Stimulated activated CD4-positive, alpha-beta T cell treated with anti-CD3 and anti-CD28 coated beads, Interleukin-2, amount 100 ng/mL, for 4 hours (primary cell): ENCODE measurements at regions not wholly inside any gene's neighbourhood (a gene's known extent, or its start where the extent isn't known, plus 50 kb on each side); places are given as distances from the start of the nearest gene placed in this dataset.
"Not testable (repeated sequence)": the region's sequence is repeated elsewhere in the genome, so short reads cannot be mapped to it uniquely, and the experiment has no call there.

Experiments
- DNase-seq: peaks from one replicate; pipeline ENCODE4 v3.0.0-alpha.2; 2020; ENCODE audit warnings: low read depth

DNA sequence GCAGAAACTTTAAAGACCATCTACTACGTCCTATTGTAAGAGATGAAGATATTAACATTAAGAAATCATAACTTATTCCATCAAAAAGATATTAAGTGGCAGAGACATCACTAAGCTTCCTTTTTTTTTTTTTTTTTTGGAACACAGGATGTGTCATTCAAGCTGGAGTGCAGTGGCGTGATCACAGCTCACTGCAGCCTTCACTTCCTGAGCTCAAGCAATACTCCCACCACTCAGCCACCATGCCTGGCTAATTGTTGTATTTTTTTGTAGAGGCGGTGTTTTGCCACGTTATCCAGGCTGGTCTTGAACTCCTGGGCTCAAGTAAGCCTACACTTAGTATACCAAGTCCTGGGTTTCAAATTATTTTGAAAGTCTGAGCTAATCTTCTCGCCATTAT lies 169.7 kb upstream of the KCTD7 start:
- not testable (repeated sequence) for DNase-seq

DNA sequence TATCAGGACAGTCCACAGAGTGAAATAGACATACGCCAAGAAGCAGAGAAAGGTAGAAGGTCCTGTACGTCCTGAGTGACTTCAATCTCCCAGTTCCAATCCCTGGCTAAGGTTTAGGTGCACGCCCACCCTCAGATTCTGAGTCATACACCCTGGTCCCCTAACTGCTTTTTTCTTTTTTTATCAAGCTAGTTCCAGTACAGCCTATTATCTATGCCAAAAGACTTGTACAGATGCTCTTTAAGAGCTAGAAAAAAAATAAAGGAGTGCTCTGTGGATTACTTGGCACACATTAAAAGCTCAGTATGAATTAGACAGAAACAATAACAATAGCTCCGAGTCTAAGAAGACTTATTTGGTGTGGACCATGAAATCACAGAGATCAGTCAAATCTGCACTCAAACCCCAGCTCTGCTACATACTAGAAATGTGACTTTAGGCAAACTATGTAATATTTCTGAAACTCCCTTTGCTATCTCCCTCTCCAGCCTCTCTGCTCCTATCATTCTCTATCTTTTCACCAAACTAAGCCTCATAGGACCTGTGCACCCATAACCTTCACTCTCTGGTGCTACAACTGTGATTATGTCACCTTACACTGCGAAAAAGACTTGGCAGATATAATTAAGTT lies 168.8 kb upstream of the KCTD7 start:
- DNase-seq: not testable (repeated sequence)

DNA sequence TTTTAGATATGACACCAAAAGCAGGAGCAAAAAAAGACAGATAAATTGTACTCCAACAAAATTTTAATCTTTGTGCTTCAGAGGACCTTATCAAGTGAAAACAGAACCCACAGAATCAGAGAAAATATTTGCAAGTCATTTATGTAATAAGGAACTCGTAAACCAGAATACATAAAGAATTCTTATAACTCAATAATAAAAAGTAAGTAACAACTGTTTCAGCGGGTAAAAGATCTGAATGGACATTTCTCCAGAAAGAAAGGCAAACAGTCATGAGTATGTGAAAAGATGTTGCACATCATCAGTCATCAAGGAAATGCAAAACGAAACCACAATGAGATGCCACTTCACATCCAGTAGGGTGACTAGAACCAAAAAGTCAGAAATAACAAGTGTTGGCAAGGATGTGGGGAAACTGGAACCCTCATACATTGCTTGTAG lies 167.7 kb upstream of the KCTD7 start:
- no peak for DNase-seq

DNA sequence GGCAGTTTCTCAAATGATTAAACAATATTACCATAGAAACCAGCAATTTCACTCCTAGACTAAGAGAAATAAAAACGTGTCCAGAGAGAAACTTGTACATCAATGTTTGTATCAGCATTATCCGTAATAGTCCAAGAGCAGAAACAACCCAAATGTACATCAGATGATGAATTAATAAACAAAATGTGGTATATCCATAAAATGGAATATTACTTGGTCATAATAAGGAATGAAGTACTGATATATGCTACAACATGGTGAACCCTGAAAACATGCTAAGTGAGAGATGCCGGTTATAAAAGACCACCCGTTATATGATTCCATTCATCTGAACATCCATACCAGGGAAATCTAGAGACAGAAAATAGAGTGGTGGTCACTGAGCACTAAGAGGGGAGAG lies 167.3 kb upstream of the KCTD7 start:
- DNase-seq: not testable (repeated sequence)

DNA sequence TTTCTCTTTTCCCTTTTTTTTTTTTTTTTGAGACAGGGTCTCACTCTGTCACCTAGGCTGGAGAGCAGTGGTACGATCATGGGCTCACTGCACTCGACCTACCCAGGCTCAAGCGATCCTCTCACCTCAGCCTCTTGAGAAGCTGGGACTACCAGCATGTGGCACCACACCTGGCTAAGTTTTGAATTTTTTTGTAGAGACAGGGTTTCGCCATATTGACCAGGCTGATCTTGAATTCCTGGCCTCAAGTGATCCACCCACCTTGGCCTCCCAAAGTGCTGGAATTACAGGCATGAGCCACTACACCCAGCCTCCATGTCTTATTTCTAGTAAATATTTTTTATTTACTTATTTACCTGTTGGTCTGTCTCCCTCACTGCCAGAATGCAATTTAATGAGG lies 165.8 kb upstream of the KCTD7 start:
- not testable (repeated sequence) for DNase-seq

DNA sequence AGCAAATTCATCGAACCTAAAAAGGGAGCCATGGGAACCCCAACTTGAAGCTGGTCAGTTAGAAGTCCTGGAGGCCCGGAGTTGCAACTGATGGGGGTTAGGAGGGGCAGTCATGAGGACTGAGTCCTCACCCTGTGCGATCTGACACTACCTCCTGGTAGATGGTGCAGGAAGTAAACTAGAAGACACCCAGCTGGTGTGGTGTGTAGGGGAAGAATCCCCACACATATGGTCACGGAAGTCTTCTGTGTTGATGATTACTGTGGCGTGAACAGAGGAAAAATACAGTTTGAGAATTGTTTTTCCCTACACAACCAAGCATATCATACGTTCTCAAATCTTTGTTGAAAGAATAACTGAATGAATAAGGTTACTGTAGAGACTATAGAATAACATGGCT lies 164.6 kb upstream of the KCTD7 start:
- no peak for DNase-seq

DNA sequence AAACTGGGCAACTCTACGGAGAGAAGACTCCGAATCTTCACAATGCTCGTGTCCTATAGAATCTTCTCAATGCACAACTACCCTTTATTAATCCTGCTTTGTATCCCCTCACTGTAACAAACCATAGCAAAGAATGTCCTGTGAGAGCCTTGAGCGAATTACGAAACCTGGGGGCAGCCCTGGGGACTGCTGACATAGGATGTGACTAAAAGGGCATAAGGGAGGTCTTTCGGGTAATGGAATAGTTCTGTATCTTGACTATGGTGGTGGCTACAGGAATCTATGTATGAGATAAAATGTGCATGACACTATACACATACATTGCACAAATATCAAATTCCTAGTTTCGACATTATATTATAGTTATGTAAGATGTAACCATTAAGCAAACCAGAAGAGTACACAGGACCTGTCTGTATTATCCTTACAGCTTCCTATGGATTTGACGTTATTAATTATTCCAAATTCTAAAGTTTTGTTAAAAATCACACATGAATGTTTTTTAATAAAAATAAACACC lies 162.5 kb upstream of the KCTD7 start:
- no peak for DNase-seq

DNA sequence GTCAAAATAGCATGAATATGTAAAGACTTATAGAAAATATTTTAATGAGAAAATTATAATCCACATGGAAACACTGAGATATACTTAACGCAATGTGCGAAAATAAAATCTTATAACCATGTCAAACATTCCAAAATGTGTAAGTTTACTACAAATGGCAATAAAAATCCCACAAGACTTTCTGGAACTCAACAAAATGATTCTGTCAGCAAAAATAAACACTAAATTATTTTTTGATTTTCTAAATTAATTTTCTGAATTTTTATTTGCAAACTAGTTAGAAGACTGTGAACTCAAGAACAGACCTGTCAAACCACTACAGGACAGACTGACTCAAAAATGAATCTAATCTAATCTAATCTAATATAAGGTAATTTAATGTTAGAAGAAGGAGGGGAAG lies 160.8 kb upstream of the KCTD7 start:
- DNase-seq: no peak

DNA sequence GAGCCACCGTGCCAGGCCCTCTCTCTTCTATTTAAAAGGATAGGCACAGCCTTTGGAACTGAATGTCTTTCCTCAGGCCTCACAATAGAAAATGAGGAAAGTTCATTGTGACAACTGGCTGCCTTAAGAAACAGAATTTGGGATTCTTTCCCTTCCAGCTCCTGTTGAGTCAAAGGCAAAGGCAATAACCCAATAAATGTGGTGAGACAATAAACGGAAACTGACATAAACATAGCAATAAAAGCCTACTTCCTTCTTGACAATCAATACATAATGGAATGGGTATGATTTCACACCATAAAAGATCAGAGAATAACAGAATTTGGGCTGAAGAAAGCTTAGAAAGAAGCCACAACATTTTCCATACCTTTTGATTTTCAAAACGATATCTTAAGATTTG lies 155.6 kb upstream of the KCTD7 start:
- DNase-seq: not testable (repeated sequence)

DNA sequence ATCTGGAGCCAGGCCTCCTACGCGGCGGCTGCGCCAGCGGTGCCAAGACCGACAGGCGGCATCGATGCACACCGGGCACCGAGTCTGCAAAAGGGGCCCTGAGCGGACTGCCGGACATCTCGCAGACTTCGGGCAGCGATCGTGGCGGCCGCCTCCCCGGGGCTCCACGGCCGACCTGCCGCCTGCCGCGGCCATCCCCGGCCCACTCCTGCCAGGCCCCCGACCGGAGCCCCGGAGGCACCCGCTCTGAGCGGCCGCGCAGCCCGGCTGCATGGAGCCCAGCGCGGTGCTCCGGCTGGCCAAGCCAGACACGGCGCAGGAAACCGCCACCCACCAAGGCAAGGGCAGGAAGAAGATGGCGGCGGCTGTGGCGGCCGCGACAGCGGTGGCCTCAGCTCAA lies 154.2 kb upstream of the KCTD7 start:
- DNase-seq: no peak

DNA sequence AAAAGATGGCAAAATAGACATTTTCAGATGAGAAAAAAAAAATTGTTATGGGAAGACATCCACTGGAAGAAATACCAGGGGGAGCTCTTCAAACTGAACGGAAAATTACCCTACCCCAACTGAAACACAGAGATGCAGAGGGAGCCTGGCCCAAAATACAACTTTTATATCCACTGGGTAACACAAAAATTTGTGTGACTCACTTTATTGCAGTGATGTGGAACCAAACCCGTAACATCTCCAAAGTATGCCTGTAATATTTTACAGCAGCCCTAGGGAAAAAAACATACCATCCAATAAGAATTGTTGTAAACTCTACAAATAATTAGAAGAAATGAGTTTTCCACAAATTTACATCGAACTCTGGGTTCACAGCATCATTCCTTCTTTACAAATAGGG lies 152.6 kb upstream of the KCTD7 start:
- DNase-seq: not testable (repeated sequence)

DNA sequence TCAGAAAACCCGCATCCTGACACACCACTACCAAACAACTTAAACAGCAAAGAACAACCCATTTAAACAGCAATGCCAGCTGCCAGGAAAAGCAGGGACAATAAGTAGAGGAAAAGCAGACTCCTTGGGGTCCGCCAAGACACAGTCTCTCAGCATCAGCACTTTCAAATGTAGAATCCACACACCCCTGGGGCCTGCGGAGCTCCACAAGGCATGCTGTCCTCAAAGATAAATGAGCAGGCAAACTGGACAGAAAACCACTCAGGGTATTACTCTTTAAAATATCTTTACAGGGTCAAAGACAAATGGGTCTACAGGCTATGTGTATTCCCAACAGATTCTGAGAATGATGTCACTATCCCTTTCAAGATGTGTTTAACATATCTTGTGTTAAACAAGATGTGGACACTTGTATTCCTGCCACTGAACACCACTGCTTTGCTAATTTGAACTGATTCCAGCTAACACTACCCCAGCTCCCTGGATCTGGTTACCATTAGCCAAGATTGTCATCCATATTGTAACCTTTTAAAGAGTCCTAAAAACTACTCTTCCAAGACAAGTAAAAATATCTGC lies 150.8 kb upstream of the KCTD7 start:
- DNase-seq: not testable (repeated sequence)

DNA sequence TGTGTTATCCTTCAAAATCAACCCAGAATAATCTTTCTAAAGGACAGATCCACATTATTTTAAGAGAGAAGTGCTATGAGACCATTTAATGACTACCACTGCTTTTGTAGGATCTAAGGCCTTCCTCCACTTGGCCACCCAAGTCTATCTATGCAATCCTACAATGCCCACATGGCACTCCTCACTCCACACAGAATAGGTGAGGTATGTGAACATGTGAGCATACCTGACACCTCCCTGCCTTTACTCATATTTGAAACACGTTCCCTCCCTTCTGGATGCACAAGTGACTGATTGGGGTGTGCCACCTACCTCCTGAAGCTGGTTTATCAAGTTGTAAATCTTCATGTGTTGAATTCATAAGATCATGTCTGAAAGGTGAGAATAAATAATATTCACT lies 147.5 kb upstream of the KCTD7 start:
- DNase-seq: not testable (repeated sequence)

DNA sequence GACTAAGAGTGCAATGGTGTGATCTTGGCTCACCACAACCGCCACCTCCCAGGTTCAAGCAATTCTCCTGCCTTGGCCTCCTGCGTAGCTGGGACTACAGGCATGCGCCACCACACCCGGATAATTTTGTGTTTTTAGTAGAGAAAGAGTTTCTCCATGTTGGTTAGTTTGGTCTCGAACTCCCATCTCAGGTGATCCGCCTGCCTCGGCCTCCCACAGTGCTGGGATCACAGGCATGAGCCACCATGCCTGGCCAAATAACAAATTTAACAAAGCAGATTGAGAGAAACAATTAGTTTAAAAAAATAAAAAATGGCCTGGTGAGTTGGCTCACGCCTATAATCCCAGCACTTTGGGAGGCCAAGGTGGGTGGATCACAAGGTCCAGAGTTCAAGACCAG lies 139.6 kb upstream of the KCTD7 start:
- DNase-seq: not testable (repeated sequence)

DNA sequence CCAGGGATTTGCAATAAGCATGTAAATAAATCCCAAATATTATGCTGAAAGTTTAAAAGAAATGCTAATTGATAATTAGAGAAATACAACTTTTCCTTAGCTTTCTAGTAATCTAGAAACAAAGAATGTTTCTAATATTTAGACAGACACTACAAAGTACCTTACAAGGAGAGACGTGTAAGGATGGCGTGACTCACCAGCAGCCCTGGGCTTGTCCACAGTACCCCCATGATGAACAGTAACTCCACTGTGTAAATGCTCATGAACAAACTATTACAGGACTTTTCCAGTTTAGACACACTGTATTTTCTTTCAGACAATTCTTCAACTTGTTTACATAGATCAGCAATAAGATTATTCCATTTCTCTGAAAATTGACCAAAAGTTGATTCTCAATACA lies 138.9 kb upstream of the KCTD7 start:
- DNase-seq: not testable (repeated sequence)

DNA sequence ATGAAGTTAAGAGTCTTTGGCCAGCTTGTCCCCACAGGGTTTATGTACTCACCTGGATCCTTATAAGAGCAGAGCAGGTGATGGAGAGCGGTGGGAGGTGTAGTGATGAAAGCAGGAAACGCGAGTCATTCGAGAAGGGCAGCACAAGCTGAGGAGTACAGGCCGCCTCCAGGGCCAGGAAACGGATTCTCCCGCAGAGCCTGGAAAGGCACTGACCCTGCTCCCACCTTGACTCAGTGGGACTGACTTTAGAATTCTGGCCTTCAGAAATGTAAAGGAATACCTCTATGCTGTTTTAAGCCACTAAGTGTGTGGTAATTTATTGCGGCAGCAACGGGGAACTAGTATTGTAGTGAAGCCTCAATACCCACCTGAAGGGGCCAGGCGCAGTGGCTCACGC lies 137.7 kb upstream of the KCTD7 start:
- DNase-seq: not testable (repeated sequence)

DNA sequence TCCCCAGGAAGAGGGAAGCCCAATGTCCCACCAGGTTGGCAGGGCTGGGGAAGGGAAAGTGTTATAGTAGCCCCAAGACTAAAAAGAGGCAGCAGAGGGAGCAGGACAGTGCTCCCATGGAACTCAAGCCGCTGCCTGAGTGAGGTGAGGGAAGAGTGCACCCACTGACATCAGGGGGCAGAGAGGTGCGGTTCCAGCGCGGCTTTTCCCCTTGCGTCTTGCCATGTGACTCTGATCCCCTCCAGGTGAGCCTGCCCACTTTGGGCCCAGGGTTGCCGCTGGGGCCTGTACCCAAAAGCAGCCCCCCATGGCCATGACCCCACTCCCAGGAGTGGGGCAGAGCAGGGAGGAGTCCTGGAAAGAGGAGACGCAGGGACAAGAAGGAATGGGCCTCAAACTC lies 136.3 kb upstream of the KCTD7 start:
- not testable (repeated sequence) for DNase-seq

DNA sequence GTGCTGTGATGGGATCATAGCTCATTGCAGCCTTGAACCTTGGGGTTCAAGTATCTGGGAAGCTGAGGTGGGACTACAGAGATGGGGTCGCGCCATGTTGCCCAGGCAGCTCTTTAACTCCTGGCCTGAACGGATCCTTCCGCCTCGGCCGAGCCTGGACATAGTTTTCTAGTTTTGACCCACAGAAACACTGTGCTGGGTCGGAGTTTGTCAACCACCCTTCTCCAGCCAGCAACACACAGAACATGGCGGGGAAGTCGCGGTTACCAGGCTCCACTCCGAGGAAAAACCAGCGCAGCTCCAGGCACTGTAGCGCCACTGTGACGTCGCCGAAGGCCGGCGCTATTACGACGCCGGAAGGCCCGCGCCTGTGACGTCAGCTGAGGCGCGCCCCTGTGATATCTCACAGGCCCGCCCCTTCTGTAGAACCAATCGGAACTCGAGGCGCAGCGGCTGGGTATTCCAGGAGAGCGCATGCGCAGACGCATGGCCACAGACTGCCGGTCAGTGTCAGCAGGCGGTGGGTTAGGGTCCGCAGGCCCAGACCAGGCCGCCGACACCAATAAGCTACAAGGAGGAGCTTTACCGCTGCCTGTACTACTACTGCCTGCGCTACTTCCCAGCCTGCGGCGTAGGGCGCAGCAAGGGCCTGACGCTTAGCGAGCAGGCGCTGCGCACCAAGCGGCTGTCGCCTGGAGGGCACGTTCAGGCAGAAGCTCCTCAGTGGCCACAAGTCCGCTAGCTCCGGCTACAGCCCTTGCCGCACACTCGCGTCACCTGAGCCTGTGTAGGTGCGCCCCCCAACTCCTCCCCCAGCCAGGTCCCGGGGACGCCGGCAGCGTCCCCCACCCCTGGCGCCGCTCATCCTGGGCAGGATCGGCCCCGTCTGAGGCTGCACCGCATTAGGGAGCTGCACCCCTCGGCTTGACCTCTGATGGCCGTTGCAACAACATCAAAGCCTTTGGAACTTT lies 135.2 kb upstream of the KCTD7 start:
- DNase-seq: peak; percentile 94

DNA sequence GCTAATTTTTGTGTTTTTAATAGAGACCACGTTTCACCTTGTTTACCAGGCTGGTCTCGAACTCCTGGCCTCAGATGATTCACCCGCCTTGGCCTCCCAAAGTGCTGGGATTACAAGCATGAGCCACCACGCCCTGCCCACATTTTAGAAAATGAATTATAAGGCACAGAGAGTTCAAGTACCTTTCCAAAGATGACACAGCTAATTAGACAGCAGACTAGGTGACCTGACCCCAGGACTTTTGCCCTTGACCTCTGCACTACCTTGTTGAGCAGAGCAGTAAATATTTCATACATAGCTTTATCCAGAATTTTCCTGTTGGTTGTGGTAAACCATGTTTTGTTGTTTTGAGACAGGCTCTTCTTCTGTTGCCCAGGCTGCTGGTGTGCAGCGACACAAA lies 131.3 kb upstream of the KCTD7 start:
- no peak for DNase-seq

DNA sequence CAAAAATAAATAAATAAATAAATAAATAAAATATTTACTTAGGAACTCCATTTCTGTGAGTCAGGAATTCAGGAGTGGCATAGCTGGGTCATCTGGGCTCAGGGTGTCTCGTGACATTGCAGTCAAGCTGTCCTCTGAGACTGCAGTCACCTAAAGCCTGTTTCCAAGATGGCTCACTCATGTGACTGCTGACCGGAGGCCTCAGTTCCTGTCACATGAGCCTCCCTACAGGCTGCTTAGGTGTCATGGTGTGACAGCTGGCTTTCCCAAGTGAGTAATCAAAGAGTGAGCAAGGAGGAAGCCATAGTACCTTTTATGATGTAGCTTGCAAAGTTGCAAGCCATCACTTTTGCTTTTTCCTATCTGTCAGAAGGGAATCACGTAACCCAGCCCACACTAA lies 128.6 kb upstream of the KCTD7 start:
- no peak for DNase-seq

DNA sequence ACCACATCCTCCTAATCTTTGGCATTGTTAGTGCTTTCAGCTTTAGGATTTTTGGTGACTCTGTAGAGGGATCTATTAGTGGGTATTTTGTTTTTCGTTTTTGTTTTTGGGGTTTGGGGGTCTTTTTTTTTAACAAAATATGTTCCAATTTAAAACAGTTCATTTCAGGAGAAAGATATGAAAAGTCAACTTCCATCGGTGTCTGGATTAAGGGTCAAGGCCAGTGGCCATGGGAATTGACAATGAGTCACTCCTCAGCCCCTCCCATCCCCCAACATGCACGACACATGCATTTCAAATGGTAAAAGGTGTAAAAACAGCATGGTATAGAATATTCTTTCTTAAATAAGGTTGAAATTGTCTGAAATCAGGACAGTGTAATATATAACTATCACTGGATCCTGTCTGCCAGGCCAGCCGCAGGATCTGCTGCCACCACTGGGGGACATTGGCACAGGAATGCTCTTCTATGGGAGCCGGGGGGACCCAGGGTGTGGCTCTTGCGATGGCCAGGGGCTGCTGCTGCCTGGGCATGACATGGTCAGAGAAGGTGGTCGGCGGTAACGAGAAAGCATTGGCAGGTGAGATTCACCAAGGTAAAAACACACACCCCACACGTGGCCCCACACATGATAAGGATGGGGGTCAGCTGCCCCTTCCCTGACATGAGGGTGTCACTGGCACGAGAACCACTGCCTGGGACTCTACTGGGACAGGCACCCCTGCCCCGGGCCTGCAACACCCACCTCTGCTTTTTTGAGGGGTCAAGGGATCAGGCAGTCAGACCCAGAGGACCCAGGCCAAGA lies 126.2 kb upstream of the KCTD7 start:
- DNase-seq: no peak

DNA sequence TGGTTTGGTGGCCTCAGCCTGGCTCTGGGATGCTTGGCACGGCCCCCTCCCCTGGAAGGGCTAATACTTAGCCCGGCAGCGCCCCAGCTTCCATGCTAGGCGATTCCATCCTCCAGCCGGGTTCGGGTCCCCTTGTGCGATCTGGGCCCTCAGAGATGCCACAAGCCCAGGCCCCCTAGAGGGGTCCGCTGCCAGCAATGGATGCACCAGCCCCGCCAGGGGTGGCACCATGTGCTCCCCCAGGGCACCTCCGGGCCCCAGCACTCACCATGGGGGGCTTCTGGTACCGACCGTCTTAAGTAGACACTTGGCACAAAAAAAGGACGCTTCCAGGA lies 125.7 kb upstream of the KCTD7 start:
- no peak for DNase-seq
